HTR-8/SVneo (cell line): ENCODE measurements at regions not wholly inside any gene's neighbourhood (a gene's known extent, or its start where the extent isn't known, plus 50 kb on each side); places are given as distances from the start of the nearest gene placed in this dataset.

Experiments used
- DNase-seq: peaks from one replicate; pipeline ENCODE4 v3.0.0; 2011; ENCODE audit warnings: low spot score, mixed read lengths; ENCODE audit not compliant: insufficient read length
- FAIRE-seq: peaks from 2 replicates; lab custom pipeline; 2011; peaks lifted over from hg19 to GRCh38; lab: Jason Lieb, UNC

- no peak for DNase-seq
- no peak for FAIRE-seq
These were observed 88.8 kb downstream of the ANKRD10 start for GRCh38 chr13:110826101-110826500.

GRCh38 chr13:110826861-110827672 lies 87.8 kb downstream of the ANKRD10 start:
- DNase-seq, result no peak
- no peak for FAIRE-seq
